Fibroblast of villous mesenchyme (primary cell): ENCODE measurements at regions not wholly inside any gene's neighbourhood (a gene's known extent, or its start where the extent isn't known, plus 50 kb on each side); places are given as distances from the start of the nearest gene placed in this dataset.

Experiments used
- DNase-seq: peaks from one replicate; pipeline ENCODE4 v3.0.0-alpha.2; 2010; ENCODE audit warnings: low read depth
- H3K4me3 ChIP-seq: 2 replicates; pipeline ENCODE4 v1.5.1; 2011; ENCODE audit warnings: low read depth, mild to moderate bottlenecking, low read length
- CTCF ChIP-seq: IDR thresholded peaks from 2 replicates; pipeline ENCODE4 v1.5.1; 2012; ENCODE audit warnings: low read depth, mild to moderate bottlenecking, low read length; ENCODE audit not compliant: insufficient read depth

- H3K4me3 ChIP-seq = no peak overlapping the region
- DNase-seq = no peak
- no peak for TF ChIP-seq CTCF
Measured at GRCh38 chr12:124115496-124115895, 142.5 kb downstream of the ZNF664 start.

GRCh38 chr12:124115976-124116690 lies 143.1 kb downstream of the ZNF664 start:
- H3K4me3 ChIP-seq = no peak overlapping the region
- DNase-seq = no peak
- no peak for TF ChIP-seq CTCF

- no peak overlapping the region for H3K4me3 ChIP-seq
- DNase-seq = no peak
- no peak for TF ChIP-seq CTCF
Measured at GRCh38 chr12:124120739-124121138, 147.7 kb downstream of the ZNF664 start.

GRCh38 chr12:124122722-124123121 lies 149.7 kb downstream of the ZNF664 start:
- no peak for TF ChIP-seq CTCF
- H3K4me3 ChIP-seq = no peak overlapping the region
- DNase-seq = no peak

- TF ChIP-seq CTCF = no peak
- no peak overlapping the region for H3K4me3 ChIP-seq
- no peak for DNase-seq
Measured at GRCh38 chr12:124123296-124124000, 150.4 kb downstream of the ZNF664 start.

GRCh38 chr12:124125203-124125871 lies 152.3 kb downstream of the ZNF664 start:
- no peak overlapping the region for H3K4me3 ChIP-seq
- TF ChIP-seq CTCF = no peak
- DNase-seq = no peak
